DOHH2 (cell line): ENCODE measurements at regions not wholly inside any gene's neighbourhood (a gene's known extent, or its start where the extent isn't known, plus 50 kb on each side); places are given as distances from the start of the nearest gene placed in this dataset.

Source experiments
- CTCF ChIP-seq: fragments of 200-600 bp; sonication (generic); IDR thresholded peaks from one replicate; pipeline ENCODE4 v1.5.1; 2014; ENCODE audit warnings: antibody characterized with exemption, mild to moderate bottlenecking, low read depth, low read length; ENCODE audit not compliant: poor library complexity, severe bottlenecking
- EZH2phosphoT487 ChIP-seq: fragments of 200-600 bp; sonication (generic); IDR thresholded peaks from 2 replicates; pipeline ENCODE4 v1.6.1; 2017; ENCODE audit warnings: borderline replicate concordance, mild to moderate bottlenecking, antibody characterized with exemption, low read length, moderate library complexity, mixed read lengths

- TF ChIP-seq CTCF (no peak), EZH2phosphoT487 (no peak)
Observed at GRCh38 chr13:86864376-86864775, 806.8 kb upstream of the SLITRK5 start.
